Endothelial cell of umbilical vein (primary cell): ENCODE measurements at regions not wholly inside any gene's neighbourhood (a gene's known extent, or its start where the extent isn't known, plus 50 kb on each side); places are given as distances from the start of the nearest gene placed in this dataset.

Source experiments
- BruUV-seq: library from RNA; stranded (reverse); fragments of 400-500 nt; replicated peaks from 2 replicates; lab custom pipeline; 2021; lab: Mats Ljungman, UMichigan
- CTCF ChIA-PET: fragments of 300-600, 350-600 bp; sonication (Branson Sonifier 250); formaldehyde crosslinking; loops from one replicate; lab custom pipeline; 2021; ENCODE audit warnings: antibody characterized with exemption, inconsistent platforms; lab: Charles Lee
- POLR2A ChIA-PET: fragments of 300-600, 350-600 bp; sonication (Branson Sonifier 250); formaldehyde crosslinking; loops from one replicate; lab custom pipeline; 2021; ENCODE audit warnings: antibody characterized with exemption, inconsistent platforms; lab: Charles Lee
- DNase-seq: peaks from one replicate; pipeline ENCODE4 v3.0.0-alpha.2; 2011; ENCODE audit warnings: low read depth, low spot score
- FAIRE-seq: peaks from 2 replicates; lab custom pipeline; 2011; peaks lifted over from hg19 to GRCh38; lab: Jason Lieb, UNC
- H2AFZ ChIP-seq: 2 replicates; pipeline ENCODE4 v1.6.0; 2012; ENCODE audit warnings: low read depth, low read length, control low read depth, inconsistent platforms
- H3K27ac ChIP-seq: 2 replicates; pipeline ENCODE4 v1.5.1; 2011; ENCODE audit warnings: low read depth, mild to moderate bottlenecking, control low read depth, low read length, moderate library complexity; ENCODE audit not compliant: insufficient read depth
- H3K27me3 ChIP-seq, 2 experiments: 2 replicates each; pipeline versions ENCODE4 v1.6.0 to v1.6.1; 2011; ENCODE audit warnings: low read length in 2 of 2, mixed read lengths in 1 of 2; ENCODE audit not compliant: control insufficient read depth in 2 of 2, insufficient read depth in 2 of 2
- H3K36me3 ChIP-seq, 2 experiments: 2 replicates in 1 of 2; 3 replicates in 1 of 2; pipeline ENCODE4 v1.5.1; 2011; ENCODE audit warnings: low read length in 2 of 2, mild to moderate bottlenecking in 1 of 2, moderate library complexity in 1 of 2; ENCODE audit not compliant: control insufficient read depth in 2 of 2, insufficient read depth in 2 of 2; ENCODE audit errors: extremely low read depth in 1 of 2
- H3K4me1 ChIP-seq: 3 replicates; pipeline ENCODE4 v1.5.1; 2011; ENCODE audit warnings: mild to moderate bottlenecking, low read length; ENCODE audit not compliant: control insufficient read depth, insufficient read depth; ENCODE audit errors: extremely low read depth
- H3K4me2 ChIP-seq: 2 replicates; pipeline ENCODE4 v1.6.1; 2011; ENCODE audit warnings: low read length, control low read depth, mixed read lengths; ENCODE audit not compliant: insufficient read depth
- H3K4me3 ChIP-seq, 3 experiments: fragments of 200-600 bp in 1 of 3; sonication (generic), shearing (Covaris generic) in 1 of 3; replicated peaks in 1 of 3; 2 replicates each; pipeline ENCODE4 v1.5.1; 2011 to 2016; ENCODE audit warnings: control low read depth in 3 of 3, low read length in 3 of 3, mild to moderate bottlenecking in 2 of 3, inconsistent platforms in 1 of 3, low read depth in 1 of 3, moderate library complexity in 1 of 3; ENCODE audit not compliant: insufficient read depth in 1 of 3
- H3K79me2 ChIP-seq: 2 replicates; pipeline ENCODE4 v1.6.0; 2012; ENCODE audit warnings: low read length, inconsistent platforms; ENCODE audit not compliant: control insufficient read depth, insufficient read depth
- H3K9ac ChIP-seq: replicated peaks from 2 replicates; pipeline ENCODE3; 2011; ENCODE audit warnings: low read length, control low read depth; ENCODE audit not compliant: insufficient read depth; ENCODE audit errors: extremely low read depth
- H3K9me1 ChIP-seq: replicated peaks from 3 replicates; pipeline ENCODE4 v1.6.0; 2011; ENCODE audit warnings: mild to moderate bottlenecking, low read length; ENCODE audit not compliant: control insufficient read depth, insufficient read depth; ENCODE audit errors: extremely low read depth
- H3K9me3 ChIP-seq: replicated peaks from 2 replicates; pipeline ENCODE4 v1.5.1; 2012; ENCODE audit warnings: low read length, inconsistent platforms; ENCODE audit not compliant: control insufficient read depth, insufficient read depth
- H4K20me1 ChIP-seq: replicated peaks from 2 replicates; pipeline ENCODE3; 2011; ENCODE audit warnings: mild to moderate bottlenecking, low read length; ENCODE audit not compliant: control insufficient read depth, insufficient read depth; ENCODE audit errors: extremely low read depth
- CTCF ChIP-seq, 2 donors: IDR thresholded peaks; 1 replicate in 1 of 2; 2 replicates in 1 of 2; pipeline ENCODE4 v1.5.1; 2011; ENCODE audit warnings: low read length in 2 of 2, mild to moderate bottlenecking in 2 of 2, moderate library complexity in 2 of 2, control low read depth in 1 of 2, inconsistent platforms in 1 of 2, low read depth in 1 of 2; ENCODE audit not compliant: insufficient read depth in 1 of 2; ENCODE audit errors: extremely low read depth in 1 of 2
- EZH2 ChIP-seq: IDR thresholded peaks from 2 replicates; pipeline ENCODE4 v1.6.1; 2012; ENCODE audit warnings: borderline replicate concordance, low read depth, mild to moderate bottlenecking, moderate library complexity, low read length, inconsistent platforms; ENCODE audit not compliant: severe bottlenecking
- FOS ChIP-seq: IDR thresholded peaks from 2 replicates; pipeline ENCODE4 v1.6.1; 2011; ENCODE audit warnings: mild to moderate bottlenecking, low read length, moderate library complexity, borderline replicate concordance; ENCODE audit not compliant: insufficient read depth
- GATA2 ChIP-seq: IDR thresholded peaks from 2 replicates; pipeline ENCODE4 v1.7.0; 2011; ENCODE audit warnings: low read depth, mild to moderate bottlenecking, moderate library complexity, mixed read lengths, low read length; ENCODE audit not compliant: insufficient read length, insufficient read depth
- JUN ChIP-seq: IDR thresholded peaks from 2 replicates; pipeline ENCODE4 v1.6.1; 2011; ENCODE audit warnings: borderline replicate concordance, low read depth; ENCODE audit not compliant: insufficient read length, insufficient read depth
- MAX ChIP-seq: IDR thresholded peaks from 2 replicates; pipeline ENCODE4 v1.6.1; 2011; ENCODE audit not compliant: insufficient read depth, insufficient read length
- MYC ChIP-seq: IDR thresholded peaks from one replicate; pipeline ENCODE4 v1.6.1; 2011; ENCODE audit warnings: mild to moderate bottlenecking, low read depth, low read length
- POLR2A ChIP-seq: IDR thresholded peaks from 2 replicates; pipeline ENCODE4 v1.6.1; 2012; ENCODE audit warnings: low read depth, mild to moderate bottlenecking, control low read depth, low read length
- POLR2AphosphoS5 ChIP-seq: IDR thresholded peaks from 2 replicates; pipeline ENCODE4 v1.6.1; 2012; ENCODE audit warnings: low read depth, mild to moderate bottlenecking, control low read depth, low read length, moderate library complexity; ENCODE audit not compliant: insufficient read depth
- dilution Hi-C: fragments of 300-500 bp; cut with MboI; formaldehyde crosslinking; loops from one replicate; pipeline ENCODE4 v1.15.0; 2019; ENCODE audit warnings: low sequenced_read_pairs; ENCODE audit not compliant: extremely low pct_ligation_motif_present
- intact Hi-C: fragments of 100-400 bp; cut with micrococcal nuclease; formaldehyde crosslinking; loops from one replicate; pipeline ENCODE4 v1.10.0; 2022

- H3K9ac ChIP-seq = no peak overlapping the region
- POLR2A ChIA-PET = no interaction called here
- BruUV-seq = no TSS peak
Observed at GRCh38 chr22:27437570-27437969, 364.0 kb downstream of the MN1 start.

GRCh38 chr22:27438271-27438980, 363.1 kb downstream of the MN1 start:
- ChIA-PET POLR2A (no interaction called here), CTCF (interaction anchor here (0.9 to 1.8 kb wide), 2 partner anchors 18 to 22 kb away, joined by 3 to 5 read pairs; no protein-coding TSS in a partner anchor)
- FAIRE-seq (no peak), DNase-seq (no peak)
- dilution Hi-C loops (no loop called here), intact Hi-C loops (no loop called here)
- no peaks in the 10 kb centered on the region for H3K9me3 ChIP-seq
- H3K27me3 ChIP-seq = peaks cover 6% of the 10 kb centered on the region in 2 experiments
- H4K20me1 ChIP-seq = no peaks in the 10 kb centered on the region
- H3K4me1 ChIP-seq = no peaks in the 10 kb centered on the region
- BruUV-seq = no TSS peak
- H3K4me2 ChIP-seq = no peak overlapping the region
- TF ChIP-seq POLR2A (no peak), FOS (no peak), CTCF (IDR thresholded peaks at IDR 0.05; ENCODE audit: extremely low read depth in 1 of 2, insufficient read depth in 1 of 2, low read depth in 1 of 2, low read length in 2 of 2) (no peak), MAX (no peak), JUN (no peak), POLR2AphosphoS5 (no peak), EZH2 (no peak), GATA2 (no peak), MYC (no peak)
- H3K4me3 ChIP-seq = no peak overlapping the region
- H3K27ac ChIP-seq = no peak overlapping the region
- no peaks in the 10 kb centered on the region for H3K9me1 ChIP-seq
- H2AFZ ChIP-seq = no peak overlapping the region
- H3K36me3 ChIP-seq = no peaks in the 10 kb centered on the region
- H3K9ac ChIP-seq = no peak overlapping the region
- no peaks in the 10 kb centered on the region for H3K79me2 ChIP-seq

More at GRCh38 chr22:27437570-27437969, 364.0 kb downstream of the MN1 start:
- DNase-seq (no peak), FAIRE-seq (no peak)
- intact Hi-C loops (no loop called here), dilution Hi-C loops (no loop called here)
- TF ChIP-seq MYC = no peak
- no peak for TF ChIP-seq FOS
- no peak for TF ChIP-seq EZH2
- no peak for TF ChIP-seq JUN
- no peak for TF ChIP-seq GATA2
- Histone ChIP-seq H3K9me3 (no peaks in the 10 kb centered on the region), H3K36me3 (no peaks in the 10 kb centered on the region), H2AFZ (no peak overlapping the region), H3K4me3 (no peak overlapping the region), H3K27me3 (peaks cover 6% of the 10 kb centered on the region in 2 experiments), H4K20me1 (no peaks in the 10 kb centered on the region), H3K27ac (no peak overlapping the region), H3K4me1 (no peaks in the 10 kb centered on the region), H3K4me2 (no peak overlapping the region), H3K9me1 (no peaks in the 10 kb centered on the region), H3K79me2 (no peaks in the 10 kb centered on the region)
- CTCF ChIA-PET = interaction anchor here (0.9 to 1.8 kb wide), 2 partner anchors 17 to 21 kb away, joined by 3 to 5 read pairs; no protein-coding TSS in a partner anchor
